ENCODE measurements at regions not wholly inside any gene's neighbourhood (a gene's known extent, or its start where the extent isn't known, plus 50 kb on each side); places are given as distances from the start of the nearest gene placed in this dataset.
A peak's percentile ranks its signal among the peaks of the same experiment; 100 is the strongest.

- DNase-seq (ENCODE audit: low spot score) = no peak
Observed at GRCh38 chr1:83725735-83726360, 273.1 kb downstream of the TTLL7 start.

- no peak for DNase-seq (ENCODE audit: low spot score)
Observed at GRCh38 chr1:83718338-83718737, 280.6 kb downstream of the TTLL7 start.

- no peak for DNase-seq (ENCODE audit: low spot score)
Observed at GRCh38 chr1:83717785-83718184, 281.1 kb downstream of the TTLL7 start.

GRCh38 chr1:83716641-83717040 lies 282.3 kb downstream of the TTLL7 start:
- no peak for DNase-seq (ENCODE audit: low spot score)

- no peak for DNase-seq (ENCODE audit: low spot score)
Observed at GRCh38 chr1:83715550-83715949, 283.4 kb downstream of the TTLL7 start.

- no peak for DNase-seq (ENCODE audit: low spot score)
Observed at GRCh38 chr1:83709662-83710061, 289.3 kb downstream of the TTLL7 start.

GRCh38 chr1:83706354-83706938 lies 292.5 kb downstream of the TTLL7 start:
- no peak for DNase-seq (ENCODE audit: low spot score)

GRCh38 chr1:83705091-83705490 lies 293.8 kb downstream of the TTLL7 start:
- no peak for DNase-seq (ENCODE audit: low spot score)

- DNase-seq (ENCODE audit: low spot score) = no peak
Observed at GRCh38 chr1:83704350-83704749, 294.6 kb downstream of the TTLL7 start.

GRCh38 chr1:83702356-83702755 lies 296.6 kb downstream of the TTLL7 start:
- DNase-seq (ENCODE audit: low spot score) = no peak

- DNase-seq (ENCODE audit: low spot score) = no peak
Observed at GRCh38 chr1:83701355-83701754, 297.6 kb downstream of the TTLL7 start.

GRCh38 chr1:83698644-83699043 lies 300.3 kb downstream of the TTLL7 start:
- no peak for DNase-seq (ENCODE audit: low spot score)

- DNase-seq (ENCODE audit: low spot score) = no peak
Observed at GRCh38 chr1:83697961-83698360, 301.0 kb downstream of the TTLL7 start.

- no peak for DNase-seq (ENCODE audit: low spot score)
Observed at GRCh38 chr1:83697220-83697619, 301.7 kb downstream of the TTLL7 start.

GRCh38 chr1:83694449-83694848 lies 304.5 kb downstream of the TTLL7 start:
- DNase-seq (ENCODE audit: low spot score) = no peak

GRCh38 chr1:83693427-83694126 lies 305.4 kb downstream of the TTLL7 start:
- DNase-seq (ENCODE audit: low spot score) = no peak

- peak; percentile 4 for DNase-seq (ENCODE audit: low spot score)
Observed at GRCh38 chr1:83692524-83693381, 306.2 kb downstream of the TTLL7 start.

- DNase-seq (ENCODE audit: low spot score) = no peak
Observed at GRCh38 chr1:83691953-83692500, 306.9 kb downstream of the TTLL7 start.

GRCh38 chr1:83689921-83690868 lies 308.7 kb downstream of the TTLL7 start:
- DNase-seq (ENCODE audit: low spot score) = no peak

GRCh38 chr1:83682132-83682531 lies 316.8 kb downstream of the TTLL7 start:
- DNase-seq (ENCODE audit: low spot score) = no peak

- DNase-seq (ENCODE audit: low spot score) = no peak
Observed at GRCh38 chr1:83676106-83676505, 322.8 kb downstream of the TTLL7 start.

Data from germinal center (tissue), 1 donor.